GM12864 (cell line): ENCODE measurements at regions not wholly inside any gene's neighbourhood (a gene's known extent, or its start where the extent isn't known, plus 50 kb on each side); places are given as distances from the start of the nearest gene placed in this dataset.

Experiments used
- DNase-seq: peaks from one replicate; pipeline ENCODE4 v3.0.0-alpha.2; 2011; ENCODE audit warnings: low read depth
- H3K4me3 ChIP-seq: 2 replicates; pipeline ENCODE4 v1.5.1; 2011; ENCODE audit warnings: mild to moderate bottlenecking, low read depth, low read length, control low read depth
- CTCF ChIP-seq: IDR thresholded peaks from 2 replicates; pipeline ENCODE4 v1.5.1; 2011; ENCODE audit warnings: low read depth, mild to moderate bottlenecking, moderate library complexity, low read length, control low read depth, inconsistent platforms; ENCODE audit errors: missing control alignments

- TF ChIP-seq CTCF = no peak
- no peak for DNase-seq
- H3K4me3 ChIP-seq = no peak overlapping the region
These were observed 76.0 kb upstream of the OLIG2 start for GRCh38 chr21:32949701-32950100.

- no peak for DNase-seq
- no peak overlapping the region for H3K4me3 ChIP-seq
- no peak for TF ChIP-seq CTCF
These were observed 74.7 kb upstream of the OLIG2 start for GRCh38 chr21:32951041-32951440.

- no peak for DNase-seq
- H3K4me3 ChIP-seq = no peak overlapping the region
- no peak for TF ChIP-seq CTCF
These were observed 71.4 kb upstream of the OLIG2 start for GRCh38 chr21:32954353-32954752.

- no peak for TF ChIP-seq CTCF
- no peak overlapping the region for H3K4me3 ChIP-seq
- DNase-seq = no peak
These were observed 70.2 kb upstream of the OLIG2 start for GRCh38 chr21:32955311-32956060.

- H3K4me3 ChIP-seq = no peak overlapping the region
- TF ChIP-seq CTCF = no peak
- no peak for DNase-seq
These were observed 69.6 kb upstream of the OLIG2 start for GRCh38 chr21:32956061-32956656.

GRCh38 chr21:32957545-32957944 is 68.2 kb upstream of the OLIG2 start:
- DNase-seq = no peak
- no peak overlapping the region for H3K4me3 ChIP-seq
- no peak for TF ChIP-seq CTCF

- no peak for TF ChIP-seq CTCF
- no peak for DNase-seq
- H3K4me3 ChIP-seq = no peak overlapping the region
These were observed 67.3 kb upstream of the OLIG2 start for GRCh38 chr21:32958288-32959002.
